Activated naive CD4-positive, alpha-beta T cell treated with anti-CD3 and anti-CD28 coated beads, Interleukin-2, amount 50 U/mL, for 72 hours (primary cell): ENCODE measurements at regions not wholly inside any gene's neighbourhood (a gene's known extent, or its start where the extent isn't known, plus 50 kb on each side); places are given as distances from the start of the nearest gene placed in this dataset.
"Not testable (repeated sequence)": the region's sequence is repeated elsewhere in the genome, so short reads cannot be mapped to it uniquely, and the experiment has no call there.

Experiments
- ATAC-seq, 2 donors: fragments of 150-1000 bp; cut with Tn5 transposase; 2 replicates each; pipeline ENCODE4 v1.10.0; 2021; ENCODE audit warnings: mild to moderate bottlenecking in 2 of 2, moderate library complexity in 2 of 2
- DNase-seq, 2 donors: peaks; one replicate each; pipeline ENCODE4 v3.0.0; 2021 to 2022; ENCODE audit warnings: low spot score in 2 of 2
- H3K27ac Mint-ChIP-seq, 2 donors: one replicate each; pipeline ENCODE4 v1.8.0; 2022; ENCODE audit warnings: mild to moderate bottlenecking in 2 of 2, mixed read lengths in 2 of 2
- H3K36me3 Mint-ChIP-seq, 2 donors: one replicate each; pipeline ENCODE4 v1.8.0; 2022; ENCODE audit warnings: mixed read lengths in 2 of 2
- H3K9me3 Mint-ChIP-seq, 2 donors: one replicate each; pipeline ENCODE4 v1.8.0; 2022; ENCODE audit warnings: mixed read lengths in 2 of 2

DNA sequence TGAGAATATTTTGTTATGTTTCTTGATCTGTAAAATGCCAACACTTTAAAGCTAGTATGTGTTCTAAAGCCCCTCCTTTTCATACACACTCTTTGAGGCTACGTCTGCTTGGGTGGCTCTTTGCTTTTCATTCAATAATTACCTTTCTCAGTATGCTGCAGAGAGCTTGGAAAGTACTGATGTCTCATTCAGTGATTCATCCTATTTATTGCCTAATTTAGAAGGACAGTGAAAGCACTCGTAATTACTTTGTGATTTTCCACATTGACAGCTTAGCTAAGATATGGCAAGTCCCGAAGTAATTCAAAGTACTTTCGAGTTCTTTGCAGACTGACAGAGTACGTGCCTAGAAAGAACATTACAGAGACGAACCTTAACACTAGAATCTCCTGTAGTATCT, 57.2 kb downstream of the BMP15 start:
- H3K27ac Mint-ChIP-seq = no peak overlapping the region
- no peak for DNase-seq
- H3K36me3 Mint-ChIP-seq = no peaks in the 10 kb centered on the region
- peak in 1 of 2 donors; percentile 14 for ATAC-seq
- H3K9me3 Mint-ChIP-seq = no peaks in the 10 kb centered on the region

DNA sequence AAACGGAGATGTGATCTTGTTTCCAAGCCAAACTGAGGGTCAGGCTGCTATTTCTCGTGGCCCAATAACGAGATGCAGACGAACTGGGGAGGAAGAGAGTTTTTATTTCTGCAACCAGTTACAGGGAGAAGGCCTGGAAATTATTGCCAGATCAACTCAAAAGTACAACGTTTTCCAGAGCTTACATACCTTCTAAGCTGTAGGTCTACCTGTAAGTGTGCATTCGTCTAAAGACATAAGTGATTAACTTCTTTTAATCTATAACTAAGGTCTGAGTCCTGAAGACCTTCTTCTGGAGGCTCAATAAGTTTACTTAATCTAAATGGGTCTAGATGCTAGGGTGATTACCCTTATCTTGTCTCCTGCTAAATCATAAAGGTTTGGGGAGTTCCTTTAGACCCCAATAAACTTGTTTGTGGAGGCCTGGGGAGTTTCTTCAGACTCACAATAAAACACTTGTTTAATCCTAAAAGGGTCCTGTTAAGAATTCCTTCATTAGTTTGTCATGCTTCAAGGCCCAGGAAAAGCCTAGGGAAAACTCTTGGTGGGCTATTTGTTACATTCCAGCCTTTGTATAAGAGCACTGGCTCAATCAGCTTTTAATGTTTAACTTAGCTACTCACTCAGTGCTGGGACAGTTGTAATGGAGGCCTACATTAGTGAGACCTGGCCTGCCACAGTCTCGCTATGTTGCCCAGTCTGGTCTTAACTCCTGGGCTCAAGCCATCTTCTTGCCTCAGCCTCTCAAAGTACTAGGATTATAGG, 58.5 kb downstream of the BMP15 start:
- H3K36me3 Mint-ChIP-seq, H3K27ac Mint-ChIP-seq, DNase-seq, ATAC-seq, H3K9me3 Mint-ChIP-seq: not testable (repeated sequence)

DNA sequence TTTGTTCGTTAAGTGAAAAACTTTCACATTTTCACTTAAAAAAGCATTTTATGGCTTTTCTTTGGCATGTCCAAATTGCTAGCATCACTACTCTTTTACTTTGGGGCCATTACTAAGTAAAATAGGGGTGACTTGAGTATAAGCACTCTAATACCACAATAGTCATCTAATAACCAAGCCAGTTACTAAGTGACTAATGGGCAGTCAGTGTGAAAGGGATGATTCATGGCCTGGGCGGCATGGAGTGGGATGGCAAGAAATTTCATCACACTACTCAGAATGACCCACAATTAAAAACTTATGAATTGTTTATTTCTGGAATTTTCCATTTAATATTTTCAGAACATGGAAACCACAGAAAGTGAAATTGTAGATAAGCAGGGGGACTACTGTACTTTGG, 60.9 kb downstream of the BMP15 start:
- H3K27ac Mint-ChIP-seq = no peak overlapping the region
- no peaks in the 10 kb centered on the region for H3K36me3 Mint-ChIP-seq
- H3K9me3 Mint-ChIP-seq = no peaks in the 10 kb centered on the region
- DNase-seq (peak in 1 of 2 donors; percentile 3), ATAC-seq (peak in 1 of 2 donors; percentile 75)

DNA sequence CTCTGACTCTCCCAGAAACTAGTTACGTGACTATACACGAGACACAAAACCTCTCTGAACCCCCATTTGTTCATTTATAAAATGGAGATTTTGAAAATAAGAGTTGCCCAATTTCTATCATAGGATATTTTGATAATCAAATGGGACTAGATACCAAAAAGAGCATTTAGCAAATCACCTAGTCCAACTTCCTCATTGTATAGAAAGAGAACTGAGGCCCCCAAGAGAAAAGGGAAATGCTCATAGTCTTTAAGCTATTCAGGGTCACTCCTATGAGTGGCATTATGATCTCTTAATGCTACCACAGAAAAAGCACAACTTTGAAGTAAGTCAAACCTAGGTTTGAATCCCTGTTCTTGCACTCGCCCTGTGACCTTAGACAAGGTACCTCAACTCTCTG, 62.7 kb downstream of the BMP15 start:
- Mint-ChIP-seq H3K27ac (no peak overlapping the region), H3K9me3 (no peaks in the 10 kb centered on the region), H3K36me3 (no peaks in the 10 kb centered on the region)
- DNase-seq = no peak
- ATAC-seq = no peak

DNA sequence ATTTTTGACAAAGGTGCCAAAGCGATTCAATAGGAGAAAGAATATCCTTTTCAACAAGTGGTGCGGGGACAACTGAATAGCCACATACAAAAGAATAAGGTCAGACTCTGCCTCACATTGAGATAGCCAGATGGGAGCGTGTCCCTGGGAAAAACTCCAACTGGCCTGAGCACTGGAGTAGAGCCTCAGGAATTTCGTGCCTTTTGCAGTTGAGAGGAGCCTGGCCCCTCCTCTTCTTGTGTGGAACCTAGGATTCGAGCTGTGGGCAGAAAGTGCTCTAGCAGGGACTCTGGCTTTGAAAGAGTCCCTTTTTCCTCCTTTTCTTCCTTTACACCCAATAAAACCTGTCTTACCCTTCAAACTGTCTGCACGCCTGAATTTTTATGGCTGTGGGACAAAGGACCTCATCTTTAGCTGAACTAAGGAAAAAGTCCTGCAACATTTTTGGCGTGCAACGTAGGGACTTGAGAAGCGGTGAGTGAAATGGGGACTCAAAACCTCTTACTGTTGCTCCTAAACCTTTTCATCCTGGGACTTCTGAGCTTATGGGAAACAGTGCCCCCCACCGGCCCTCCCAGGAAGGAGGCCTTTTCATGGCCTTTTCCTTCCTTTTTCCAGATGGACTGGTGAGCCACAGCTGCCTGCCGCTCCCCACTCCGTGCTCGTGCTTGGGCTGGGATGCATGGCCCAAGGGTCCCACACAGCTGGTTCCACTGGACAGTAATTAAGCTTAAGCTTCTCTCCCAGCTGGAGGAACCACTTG, 68.6 kb downstream of the BMP15 start:
- no peak for DNase-seq
- Mint-ChIP-seq H3K36me3 (no peaks in the 10 kb centered on the region), H3K9me3 (no peaks in the 10 kb centered on the region), H3K27ac (no peak overlapping the region)
- no peak for ATAC-seq

DNA sequence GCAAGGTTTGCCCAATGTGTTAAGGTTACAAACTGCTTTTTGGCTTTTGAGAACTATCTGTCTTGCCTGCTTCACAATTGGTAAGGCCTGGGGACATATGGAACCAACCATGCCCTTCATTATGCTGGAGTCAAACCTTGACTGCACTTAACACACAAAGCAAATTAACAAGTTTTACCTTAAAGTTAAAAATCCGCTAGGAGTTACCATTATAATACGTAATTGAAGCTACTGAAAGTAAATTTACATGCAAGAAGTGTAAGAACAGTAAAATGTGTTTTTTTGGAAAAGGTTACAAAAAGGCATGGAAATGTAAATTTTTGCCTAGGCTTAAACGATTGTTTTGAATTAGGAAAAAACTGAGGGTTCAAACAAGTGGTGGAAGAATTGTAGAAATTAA, 69.7 kb downstream of the BMP15 start:
- no peaks in the 10 kb centered on the region for H3K9me3 Mint-ChIP-seq

DNA sequence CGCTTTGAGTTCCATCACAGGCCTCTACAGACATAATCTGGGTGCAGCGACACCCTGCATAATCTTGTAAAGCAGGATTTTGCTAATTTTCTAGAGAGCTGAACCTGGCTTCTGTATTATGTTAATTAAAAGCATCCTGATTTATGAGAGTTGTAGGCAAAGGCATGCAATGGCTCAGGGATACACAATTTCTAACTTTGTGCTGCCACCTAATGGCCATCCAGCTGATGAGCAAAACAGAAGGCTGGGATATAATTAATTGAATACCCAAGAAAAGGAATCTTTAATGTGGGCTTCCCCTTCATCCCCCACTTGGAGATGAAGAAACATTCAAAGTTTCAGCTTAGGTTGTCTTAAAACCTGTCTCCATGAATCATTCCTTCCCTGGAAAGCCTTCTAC, 78.1 kb downstream of the BMP15 start:
- no peak overlapping the region for H3K27ac Mint-ChIP-seq
- no peaks in the 10 kb centered on the region for H3K9me3 Mint-ChIP-seq
- DNase-seq = peak in 1 of 2 donors; percentile 4
- ATAC-seq = no peak
- H3K36me3 Mint-ChIP-seq = no peaks in the 10 kb centered on the region

More for the DNA sequence above, 69.7 kb downstream of the BMP15 start:
- H3K27ac Mint-ChIP-seq = no peak overlapping the region
- ATAC-seq = no peak
- no peaks in the 10 kb centered on the region for H3K36me3 Mint-ChIP-seq
- DNase-seq = no peak

DNA sequence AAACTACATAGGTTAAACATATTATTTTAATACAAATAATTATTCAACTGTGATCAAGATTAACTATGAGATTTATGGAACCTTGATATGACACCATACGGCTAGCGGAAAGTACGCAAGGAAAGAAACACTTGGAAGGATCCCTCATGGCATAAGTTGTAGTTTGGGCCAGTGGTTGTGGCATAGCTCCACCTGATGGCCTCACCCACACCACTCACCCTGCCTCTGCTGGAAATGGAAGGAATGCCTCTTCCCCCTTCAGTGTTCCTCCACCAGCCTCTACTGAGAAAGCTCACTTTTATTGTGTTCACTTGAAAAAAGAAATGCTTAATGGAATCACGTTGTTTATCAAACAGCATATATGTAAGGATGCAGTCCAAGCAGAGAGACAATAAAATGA, 86.4 kb downstream of the BMP15 start:
- H3K36me3 Mint-ChIP-seq = no peaks in the 10 kb centered on the region
- ATAC-seq (no peak), DNase-seq (no peak)
- H3K27ac Mint-ChIP-seq = no peak overlapping the region
- no peaks in the 10 kb centered on the region for H3K9me3 Mint-ChIP-seq

DNA sequence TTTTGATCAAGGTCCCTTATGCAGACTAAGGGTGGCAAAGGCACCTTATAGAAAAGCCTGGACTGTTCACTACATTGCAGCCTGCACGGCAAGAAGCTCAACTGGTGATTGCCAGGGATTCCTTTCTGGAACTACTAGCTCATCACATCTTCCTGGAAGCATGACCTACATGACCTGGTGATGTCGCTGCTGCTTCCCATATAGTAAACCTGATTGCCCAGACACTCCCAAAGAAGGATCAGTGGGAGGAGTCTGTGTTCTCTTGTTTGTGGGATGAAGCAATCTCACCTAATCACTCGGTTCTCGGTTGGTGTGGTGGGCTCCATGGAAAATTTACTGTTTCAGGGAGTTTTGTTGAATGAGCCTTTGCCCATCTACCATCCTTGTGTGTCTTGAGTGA, 89.8 kb downstream of the BMP15 start:
- H3K9me3 Mint-ChIP-seq, H3K27ac Mint-ChIP-seq, H3K36me3 Mint-ChIP-seq, DNase-seq, ATAC-seq: not testable (repeated sequence)

DNA sequence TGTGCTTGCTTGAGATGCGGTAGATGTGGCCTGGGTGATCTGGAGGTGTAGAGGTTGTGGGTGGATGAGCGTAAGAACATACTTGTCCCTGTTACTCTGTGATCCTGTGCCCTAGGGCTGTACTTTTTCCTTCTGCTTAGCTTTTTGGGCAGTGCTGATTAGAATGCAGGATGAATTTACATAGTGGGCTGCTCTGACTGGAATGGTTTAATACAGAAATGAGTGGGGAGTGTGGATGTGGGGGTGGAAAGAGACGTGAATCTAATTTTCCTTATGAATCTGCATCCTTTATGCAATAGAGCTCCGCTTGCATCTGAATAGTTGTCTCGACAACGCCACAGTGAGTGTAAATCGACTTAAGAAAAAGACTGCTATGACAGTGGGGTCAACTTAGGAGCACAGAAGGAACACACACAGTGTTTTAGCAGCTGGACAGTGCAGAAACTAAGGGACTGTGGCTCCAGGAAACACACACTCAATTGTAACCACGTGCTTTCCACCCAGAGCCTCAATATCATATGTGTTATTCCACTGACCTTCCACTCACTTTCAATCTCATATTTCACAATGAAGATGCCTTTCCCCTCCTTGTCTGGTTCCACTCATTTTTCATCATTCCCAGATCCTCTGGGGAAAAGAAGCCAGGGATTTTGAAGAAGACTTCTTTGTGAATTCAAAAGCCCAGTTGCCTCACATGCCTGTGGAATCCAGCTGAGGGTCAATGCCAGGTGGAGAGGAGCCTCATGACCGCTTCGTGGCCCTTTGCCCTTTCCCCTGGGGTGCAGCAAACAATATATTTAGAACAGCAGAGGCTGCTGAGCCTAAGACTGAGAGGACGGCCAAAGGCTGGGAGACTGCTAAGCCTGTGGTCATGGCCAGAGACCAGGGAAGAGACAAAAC, 91.4 kb downstream of the BMP15 start:
- ATAC-seq, H3K9me3 Mint-ChIP-seq, DNase-seq, H3K36me3 Mint-ChIP-seq, H3K27ac Mint-ChIP-seq: not testable (repeated sequence)

DNA sequence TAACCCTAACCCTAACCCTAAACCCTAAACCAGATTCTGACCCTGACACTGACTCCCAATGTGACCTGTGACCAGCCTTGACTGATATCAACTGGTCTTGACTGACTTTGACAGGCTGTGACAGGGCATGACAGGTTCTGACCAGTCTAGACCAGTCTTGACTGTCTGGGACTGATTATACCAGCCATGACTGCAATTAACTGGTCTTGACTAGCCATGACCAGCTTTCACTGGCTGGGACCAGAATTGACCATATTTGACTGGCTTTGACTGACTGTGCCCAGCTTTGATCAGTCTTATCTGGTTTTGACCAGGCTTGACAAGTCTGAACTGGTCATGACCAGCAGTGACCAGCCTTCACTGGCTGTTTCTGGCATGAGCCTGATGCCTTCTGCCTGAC, 95.5 kb downstream of the BMP15 start:
- Mint-ChIP-seq H3K27ac (no peak overlapping the region), H3K9me3 (no peaks in the 10 kb centered on the region), H3K36me3 (no peaks in the 10 kb centered on the region)

DNA sequence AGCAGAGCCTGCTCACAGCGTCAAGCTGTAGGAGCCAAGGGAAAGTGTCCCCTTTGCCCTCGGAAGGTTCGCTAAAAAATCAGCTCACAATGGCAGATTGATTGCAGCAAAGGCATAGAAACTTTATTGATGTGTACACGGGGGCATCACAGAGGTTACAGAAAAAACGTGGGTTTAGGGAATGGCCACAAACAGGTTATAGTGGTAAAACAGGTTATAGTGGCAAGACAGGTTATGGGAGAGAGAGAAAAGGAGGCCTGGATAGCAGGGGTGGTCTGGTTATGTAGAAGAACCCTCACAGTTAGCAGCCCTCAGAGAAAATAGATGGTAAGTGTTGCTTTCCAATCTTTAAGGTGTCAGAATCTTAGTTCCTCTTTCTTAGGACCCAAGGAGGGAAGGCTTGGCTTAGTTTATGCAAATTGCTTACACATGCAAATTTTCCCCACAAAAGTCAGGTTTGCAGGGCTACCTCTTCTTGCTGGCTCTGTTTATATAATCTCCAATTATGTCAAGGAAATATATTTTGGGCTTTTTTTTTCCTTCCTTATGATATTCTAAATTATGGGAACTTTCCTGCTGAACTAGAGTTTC, 113.7 kb downstream of the BMP15 start:
- ATAC-seq (no peak), DNase-seq (no peak)
- Mint-ChIP-seq H3K27ac (no peak overlapping the region), H3K9me3 (peaks cover 5% of the 10 kb centered on the region in 2 donors), H3K36me3 (no peaks in the 10 kb centered on the region)

More for the DNA sequence above, 95.5 kb downstream of the BMP15 start:
- ATAC-seq (no peak), DNase-seq (no peak)

DNA sequence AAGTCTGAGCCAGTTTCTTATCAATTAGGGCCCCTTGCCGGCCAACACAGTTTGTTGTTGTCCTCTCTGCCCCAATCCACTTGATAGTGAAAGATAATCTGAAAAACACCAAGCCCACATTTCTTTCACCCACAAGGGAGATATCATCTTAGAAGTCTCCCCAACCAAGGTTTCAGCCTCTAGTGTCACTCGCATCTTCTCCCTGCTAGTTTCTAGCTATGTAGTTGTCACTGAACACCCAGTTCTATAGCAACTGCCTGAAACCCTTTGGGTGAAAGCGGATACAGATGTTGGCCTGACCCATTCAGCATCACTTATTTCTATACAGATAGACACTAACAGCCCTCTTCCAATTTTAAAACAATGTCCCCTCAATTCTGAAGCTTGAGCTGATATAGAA, 116.3 kb downstream of the BMP15 start:
- Mint-ChIP-seq H3K9me3 (no peaks in the 10 kb centered on the region), H3K36me3 (no peaks in the 10 kb centered on the region), H3K27ac (no peak overlapping the region)
- ATAC-seq (no peak), DNase-seq (no peak)

DNA sequence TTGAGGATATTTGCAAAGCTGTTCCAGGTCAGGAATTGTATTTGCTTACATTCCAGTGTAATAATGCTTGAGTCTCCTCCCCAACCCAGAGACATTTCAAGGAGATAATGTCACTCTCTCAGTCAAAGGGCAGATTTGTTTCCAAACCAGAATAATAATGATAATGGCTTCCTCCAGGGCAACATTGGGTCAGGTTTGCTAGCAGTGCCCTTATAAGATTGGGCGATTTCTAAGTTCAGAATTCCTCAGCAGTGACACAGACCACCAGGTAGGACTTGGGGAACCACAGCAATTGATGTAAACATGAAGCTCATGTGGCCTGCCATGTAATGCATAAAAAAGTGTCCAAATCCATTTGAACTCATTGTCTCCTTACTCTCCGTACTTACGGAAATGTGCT, 125.2 kb downstream of the BMP15 start:
- DNase-seq (no peak), ATAC-seq (no peak)
- H3K9me3 Mint-ChIP-seq = no peaks in the 10 kb centered on the region
- H3K36me3 Mint-ChIP-seq = no peaks in the 10 kb centered on the region
- no peak overlapping the region for H3K27ac Mint-ChIP-seq

DNA sequence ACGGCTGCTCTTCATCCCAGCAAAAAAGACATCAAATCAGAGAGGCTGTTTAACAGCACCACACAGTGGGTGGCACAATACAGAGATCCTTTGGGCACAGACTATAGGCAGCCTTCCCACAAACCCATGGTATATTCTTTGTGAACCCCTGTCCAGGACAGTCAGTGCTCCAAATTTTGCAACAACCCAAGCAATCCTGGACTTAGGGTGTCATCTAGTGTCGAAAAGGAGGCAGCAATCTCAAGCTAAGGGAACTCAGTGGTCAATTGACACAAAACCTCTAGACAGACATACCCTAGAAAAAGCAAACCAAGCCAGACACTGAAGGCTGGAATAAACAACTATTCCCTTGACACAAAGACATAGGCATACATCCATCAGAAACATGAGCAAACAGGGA, 137.4 kb downstream of the BMP15 start:
- DNase-seq (no peak), ATAC-seq (no peak)
- no peaks in the 10 kb centered on the region for H3K36me3 Mint-ChIP-seq
- H3K9me3 Mint-ChIP-seq = no peaks in the 10 kb centered on the region
- no peak overlapping the region for H3K27ac Mint-ChIP-seq

DNA sequence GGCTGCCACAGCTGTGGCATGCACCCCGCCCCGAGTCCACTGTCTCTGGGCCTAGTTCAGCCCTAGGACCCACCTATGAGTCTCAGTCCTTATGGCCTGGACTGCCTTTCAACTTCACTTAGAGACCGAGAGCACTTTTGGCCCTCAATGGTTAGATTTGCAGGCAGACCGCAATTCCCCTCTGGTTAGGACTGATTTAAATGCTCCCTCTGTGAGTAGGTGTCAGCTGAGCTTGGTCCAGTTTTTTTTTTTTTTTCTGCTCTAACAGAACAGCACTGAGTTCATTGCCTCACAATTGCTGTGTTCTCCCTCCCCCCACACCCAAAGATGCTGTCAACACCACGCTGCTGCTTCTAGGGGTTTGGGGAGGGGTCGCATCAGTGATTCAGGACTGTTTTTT, 143.2 kb downstream of the BMP15 start:
- no peak for DNase-seq
- H3K27ac Mint-ChIP-seq = no peak overlapping the region
- ATAC-seq = no peak
- no peaks in the 10 kb centered on the region for H3K9me3 Mint-ChIP-seq
- no peaks in the 10 kb centered on the region for H3K36me3 Mint-ChIP-seq

DNA sequence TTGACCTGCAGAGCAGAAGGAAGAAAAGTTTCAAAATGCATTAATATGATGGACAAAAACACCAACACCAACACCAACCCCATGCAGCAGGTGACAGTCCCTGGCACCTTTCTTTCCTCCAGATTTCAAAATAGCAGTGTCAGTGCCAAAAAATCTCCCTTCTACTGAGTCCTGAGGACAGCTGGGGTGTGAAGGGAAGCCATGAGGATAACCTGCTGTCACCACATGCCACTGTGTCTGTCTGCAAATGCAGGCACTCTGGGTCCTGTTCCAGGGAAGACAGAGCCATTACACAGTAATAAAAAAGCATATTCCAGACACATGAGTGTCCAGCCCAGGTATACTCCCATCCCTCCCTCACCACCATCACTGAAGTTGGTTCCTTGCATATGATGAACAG, 187.5 kb downstream of the BMP15 start:
- Mint-ChIP-seq H3K27ac (no peak overlapping the region), H3K9me3 (no peaks in the 10 kb centered on the region), H3K36me3 (no peaks in the 10 kb centered on the region)
- ATAC-seq (no peak), DNase-seq (no peak)
